Activated CD4-positive, alpha-beta T cell treated with anti-CD3 and anti-CD28 coated beads, Interleukin-2, amount 50 U/mL, for 16 hours (primary cell): ENCODE measurements at regions not wholly inside any gene's neighbourhood (a gene's known extent, or its start where the extent isn't known, plus 50 kb on each side); places are given as distances from the start of the nearest gene placed in this dataset.

Source experiments
- DNase-seq: peaks from one replicate; pipeline ENCODE4 v3.0.0-alpha.2; 2020

DNA sequence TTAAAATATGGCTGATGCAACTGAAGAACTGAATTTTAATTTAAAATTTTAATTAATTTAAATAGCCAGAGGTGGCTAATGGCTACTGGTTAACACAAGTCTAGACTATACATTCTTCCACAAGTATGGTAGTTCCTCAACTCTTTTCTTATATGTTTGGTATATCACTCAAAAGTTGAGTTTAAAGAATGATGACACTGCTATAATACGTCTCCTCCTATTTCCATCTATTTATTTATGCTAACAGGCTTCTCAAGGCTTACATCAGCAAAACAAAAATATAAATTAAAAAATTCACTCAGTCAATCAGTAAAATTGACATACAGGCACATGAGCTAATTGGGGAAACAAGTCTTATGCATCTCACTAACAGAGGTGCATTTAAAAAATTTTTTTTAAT, 227.9 kb upstream of the PMFBP1 start:
- DNase-seq: no peak

DNA sequence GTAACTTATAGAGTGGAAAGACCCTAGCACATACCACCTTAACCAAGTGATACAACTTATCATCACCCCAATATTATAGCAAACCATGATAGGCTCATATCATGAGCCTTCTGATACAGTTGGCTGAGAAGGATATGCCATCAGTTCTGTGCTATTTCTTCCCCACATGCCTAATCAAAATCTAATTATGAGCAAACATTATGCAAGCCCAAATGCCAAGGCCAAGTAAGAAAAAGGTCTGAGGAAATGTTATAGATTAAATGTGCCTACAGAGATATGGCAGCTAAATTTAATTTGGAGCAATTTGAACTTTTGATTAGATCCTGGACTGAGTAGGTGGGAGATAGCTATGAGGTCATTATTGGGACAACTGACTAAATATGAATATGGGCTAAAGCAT, 225.9 kb upstream of the PMFBP1 start:
- no peak for DNase-seq

DNA sequence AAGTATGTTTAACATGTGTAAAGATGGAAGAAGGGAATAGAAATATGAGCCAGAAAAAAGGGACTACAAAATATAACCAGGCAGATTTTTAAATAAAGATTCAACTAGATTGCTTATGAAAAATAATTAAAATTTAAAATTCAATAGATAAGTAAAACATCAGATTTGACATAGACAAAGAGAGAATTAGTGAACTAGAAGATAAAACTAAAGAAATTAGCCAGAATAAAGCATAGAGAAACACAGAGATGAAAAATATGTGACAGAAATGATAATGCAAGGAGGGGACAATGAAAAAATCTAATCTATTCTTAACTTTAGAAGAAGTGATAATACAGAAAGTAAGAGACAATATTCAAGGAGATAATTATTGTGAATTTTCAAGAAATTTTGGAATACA, 222.6 kb upstream of the PMFBP1 start:
- DNase-seq: no peak

DNA sequence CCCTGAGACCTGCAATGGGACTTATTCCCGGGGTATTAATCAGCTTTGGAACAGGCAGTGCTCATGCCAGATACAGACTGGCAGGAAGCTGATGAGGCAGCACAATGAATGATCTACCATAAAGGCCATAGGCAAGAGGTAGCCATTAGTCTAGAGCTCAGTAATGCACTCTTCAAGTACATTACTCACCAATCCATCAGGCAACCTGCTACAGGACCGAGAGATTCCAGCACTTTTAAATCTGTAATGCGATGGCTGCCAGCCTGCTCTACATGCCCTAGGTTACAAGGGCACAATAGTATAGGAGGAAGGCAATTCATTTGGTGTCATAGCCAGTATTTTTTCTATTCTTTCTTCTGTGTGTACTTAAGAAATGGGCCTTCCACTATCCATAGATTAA, 217.8 kb upstream of the PMFBP1 start:
- no peak for DNase-seq

DNA sequence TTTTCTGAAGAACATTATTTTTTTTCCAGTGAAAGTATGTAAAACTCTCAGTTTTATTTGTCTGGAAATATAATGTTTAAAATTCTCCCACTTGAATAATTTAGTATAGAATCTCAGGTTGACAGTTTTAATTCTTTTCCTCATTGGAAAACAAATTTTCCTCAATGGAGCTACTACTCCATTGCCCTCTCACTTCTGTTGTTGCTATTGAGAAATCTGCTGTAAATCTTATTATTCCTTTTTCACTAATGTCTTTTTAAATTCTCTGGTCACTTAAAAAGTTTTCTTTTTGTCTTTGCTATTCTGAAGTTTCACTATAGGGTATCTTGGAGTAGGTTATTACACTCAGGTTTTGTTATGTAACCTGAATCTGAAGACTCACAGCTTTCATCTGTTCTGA, 216.1 kb upstream of the PMFBP1 start:
- DNase-seq: no peak

DNA sequence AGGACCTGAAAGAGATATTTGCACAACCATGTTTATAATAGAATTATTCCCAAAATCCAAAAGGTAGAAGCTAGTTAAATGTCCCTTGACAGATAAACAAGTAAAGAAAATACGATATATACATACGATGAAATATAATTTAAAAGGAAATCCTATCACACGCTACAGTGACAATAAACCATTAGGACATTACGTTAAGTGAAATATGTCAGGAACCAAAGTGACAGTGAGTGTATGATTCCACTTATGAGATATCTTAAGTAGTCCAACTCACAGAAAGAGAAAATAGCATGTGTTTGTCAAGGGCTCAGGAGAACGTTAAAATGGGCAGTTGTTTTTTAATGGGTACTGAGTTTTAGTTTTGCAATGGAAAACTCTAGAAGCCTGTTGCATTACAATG, 212.7 kb upstream of the PMFBP1 start:
- no peak for DNase-seq

DNA sequence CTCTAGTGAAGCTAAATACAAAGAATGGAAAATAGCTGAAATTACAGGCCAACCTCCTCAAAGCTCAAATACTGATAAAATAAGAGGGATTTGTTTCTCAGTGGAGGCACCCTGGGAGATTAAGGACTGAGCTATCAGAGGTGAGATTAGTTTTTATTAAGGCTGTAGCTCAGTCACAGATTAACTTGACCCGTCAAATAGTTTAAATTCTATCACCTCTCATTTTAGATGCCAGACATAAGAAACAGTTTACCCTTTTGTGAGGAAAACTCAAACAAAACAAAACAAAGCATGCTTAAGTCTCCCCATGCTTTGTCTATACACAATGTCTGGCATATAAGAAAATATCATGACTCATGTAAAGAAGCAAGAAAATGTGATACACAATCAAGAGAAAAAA, 208.3 kb upstream of the PMFBP1 start:
- no peak for DNase-seq

DNA sequence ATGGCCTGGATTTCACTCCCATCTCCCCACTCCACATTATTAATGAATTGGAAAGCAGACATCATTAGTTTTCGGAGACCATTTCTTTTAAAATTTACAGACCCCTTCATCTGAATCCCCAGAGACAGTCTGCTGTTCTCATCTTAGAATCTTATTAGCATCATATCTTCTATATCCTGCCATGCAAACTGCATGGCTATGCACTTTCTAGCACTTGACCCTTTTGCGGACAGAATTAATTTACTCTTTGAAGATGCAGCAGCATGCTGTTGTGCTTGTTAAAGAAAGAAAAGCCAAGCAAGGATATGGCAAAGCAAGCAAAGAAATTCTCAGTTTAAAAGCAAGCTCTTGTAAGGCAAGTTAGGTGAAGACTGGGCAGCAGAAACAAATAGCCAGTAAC, 201.2 kb upstream of the PMFBP1 start:
- no peak for DNase-seq

DNA sequence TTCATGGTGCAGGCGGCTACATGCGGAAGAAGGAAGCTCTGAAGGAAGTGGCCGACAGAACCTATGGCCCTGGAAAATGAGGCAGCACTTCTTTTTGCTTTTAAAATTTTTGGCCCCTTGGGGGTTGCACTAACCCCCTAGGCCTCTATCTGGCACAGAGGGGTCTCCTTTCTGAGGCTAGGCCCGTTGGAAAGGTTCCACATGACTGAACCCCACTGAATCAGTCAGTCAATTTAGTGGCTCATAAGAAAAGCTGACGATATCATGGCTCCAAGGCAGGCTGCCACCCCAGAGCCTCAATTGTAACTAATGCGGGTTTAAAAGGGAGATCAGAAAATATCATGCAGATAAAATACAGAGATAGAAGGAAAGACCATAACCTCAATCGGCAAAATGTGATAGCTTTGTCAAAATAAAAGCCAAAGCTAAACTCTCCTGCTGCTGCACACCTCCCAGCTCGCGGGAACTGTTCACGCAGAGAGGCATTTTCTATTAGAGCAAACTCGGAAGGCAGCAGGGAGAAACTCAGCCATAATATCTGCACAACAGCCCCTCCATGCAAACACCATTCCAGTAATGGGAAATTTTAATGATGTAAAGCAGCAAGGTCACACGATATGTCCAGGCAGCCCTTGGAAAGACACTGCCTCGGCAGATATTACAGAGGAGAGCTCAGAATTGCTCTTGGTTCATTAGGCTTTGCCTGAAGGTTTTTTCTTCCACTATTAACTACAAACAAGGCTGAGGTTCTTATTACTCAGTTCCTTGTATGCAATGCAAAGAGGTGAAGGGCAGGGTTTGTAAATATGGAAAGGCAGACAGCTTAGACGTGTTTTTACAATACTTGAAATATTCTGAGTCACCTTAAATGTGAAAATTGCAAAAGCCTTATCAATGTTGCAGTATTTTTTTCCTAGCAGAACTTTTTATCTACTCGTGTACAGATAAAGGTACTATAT, 200.4 kb upstream of the PMFBP1 start:
- no peak for DNase-seq

DNA sequence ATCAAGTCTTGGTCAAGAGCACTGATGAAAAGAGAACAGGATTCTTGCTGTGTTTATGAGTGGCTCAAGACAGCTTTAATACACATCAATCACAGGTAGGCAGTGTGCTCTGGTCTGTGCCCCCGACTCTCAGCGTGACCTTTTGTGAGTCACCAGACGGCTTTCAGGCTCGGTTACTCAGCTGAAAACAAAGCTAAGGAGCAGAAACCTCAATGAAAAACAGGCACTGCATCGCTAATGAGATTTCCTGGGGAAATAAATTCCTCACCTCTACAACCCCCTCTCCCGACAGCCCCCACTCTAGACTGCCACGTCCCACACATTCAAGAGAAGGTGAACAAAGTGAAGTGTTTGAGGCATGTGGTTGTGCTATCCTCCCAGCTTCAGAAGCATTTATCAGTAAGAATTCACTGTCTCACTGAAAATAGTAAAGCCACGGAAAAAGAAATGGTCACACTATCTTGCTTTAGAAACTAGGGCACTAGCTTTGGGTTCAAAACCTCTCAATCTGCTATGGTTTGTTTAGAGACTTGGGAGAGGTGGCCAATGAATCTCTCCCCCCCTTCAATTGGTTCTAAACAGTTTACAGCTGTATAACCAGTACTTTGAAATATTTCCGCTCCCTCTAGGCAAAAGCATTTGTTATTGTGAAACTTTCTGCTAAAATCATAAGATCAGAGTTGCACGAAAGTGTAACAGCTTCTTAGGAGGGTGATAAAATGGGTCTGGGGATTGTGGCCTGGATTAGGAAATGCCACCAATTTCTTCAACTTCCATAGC, 199.5 kb upstream of the PMFBP1 start:
- DNase-seq: no peak

DNA sequence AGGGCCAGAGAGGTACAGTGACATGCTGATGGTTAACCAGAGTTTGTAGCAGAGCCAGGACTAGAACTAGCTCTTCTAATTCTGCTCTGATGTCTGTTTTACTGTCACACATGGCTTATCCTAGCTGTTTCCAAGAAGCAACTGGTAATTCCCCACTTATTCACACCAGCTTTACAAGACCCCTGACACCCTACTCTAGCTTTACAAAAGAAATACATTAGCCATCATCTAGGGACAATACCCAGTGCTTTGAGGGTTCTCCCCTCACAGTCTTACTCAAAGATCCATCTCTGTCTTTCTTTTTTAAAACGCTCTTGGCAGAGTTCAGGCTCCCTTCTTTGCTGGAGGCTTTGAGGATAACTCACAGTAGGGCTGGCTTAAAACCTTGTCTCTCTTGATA, 197.3 kb upstream of the PMFBP1 start:
- DNase-seq: no peak

DNA sequence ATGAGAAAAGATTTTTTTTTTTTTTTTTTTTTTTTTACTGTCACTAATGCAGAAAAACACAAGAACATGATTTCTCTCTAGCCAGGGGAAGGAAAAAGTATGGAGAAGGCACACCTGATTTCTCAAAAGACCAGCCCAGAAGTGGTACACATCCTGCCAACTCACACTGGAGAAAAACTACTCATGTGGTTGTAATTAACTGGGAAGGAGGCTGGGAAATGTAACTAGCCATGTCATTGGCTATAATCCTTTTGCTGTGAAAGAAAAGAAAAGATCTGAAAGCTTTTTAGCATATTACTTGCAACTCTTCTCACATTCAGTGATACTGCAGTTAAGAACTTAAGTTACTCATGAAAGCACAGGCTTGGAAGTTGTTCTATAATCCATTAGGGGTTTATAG, 195.9 kb upstream of the PMFBP1 start:
- DNase-seq: no peak

DNA sequence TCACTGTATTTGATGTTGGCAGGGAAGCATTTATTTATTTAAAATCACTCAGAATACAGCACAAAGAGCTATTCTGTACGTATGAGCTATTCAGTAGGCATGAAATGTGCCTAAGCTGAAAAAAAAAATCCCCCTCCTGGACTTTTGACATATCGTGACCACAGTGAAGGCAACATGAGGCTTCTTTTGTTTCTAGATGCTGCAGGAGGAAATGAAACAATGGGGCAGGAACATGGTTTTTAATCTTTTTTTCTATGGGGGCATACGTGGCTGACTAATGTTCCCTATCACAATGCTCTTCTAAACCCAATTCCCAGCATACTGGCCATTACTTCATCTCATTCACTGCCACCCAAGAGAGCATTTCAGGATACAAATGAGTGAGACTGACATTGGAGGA, 191.0 kb upstream of the PMFBP1 start:
- DNase-seq: no peak

DNA sequence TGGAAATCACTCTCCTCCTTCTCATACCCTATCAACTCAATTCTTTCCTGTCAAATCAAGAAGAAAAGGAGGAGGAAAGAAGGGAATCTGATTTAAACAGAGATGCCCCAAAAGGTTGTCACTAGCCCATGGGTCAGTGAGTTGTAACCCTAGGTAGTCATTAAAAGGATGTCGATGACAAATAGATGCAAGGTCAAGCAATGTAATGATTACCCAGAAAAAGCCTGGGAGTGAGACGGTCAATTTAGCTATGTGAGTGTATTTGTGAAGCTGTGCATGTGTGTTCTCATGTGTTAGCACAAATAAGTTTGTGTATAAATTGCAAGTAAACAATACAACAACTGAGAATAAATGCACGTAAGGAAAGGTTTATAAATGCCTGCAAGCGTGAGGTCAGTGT, 190.5 kb upstream of the PMFBP1 start:
- no peak for DNase-seq

DNA sequence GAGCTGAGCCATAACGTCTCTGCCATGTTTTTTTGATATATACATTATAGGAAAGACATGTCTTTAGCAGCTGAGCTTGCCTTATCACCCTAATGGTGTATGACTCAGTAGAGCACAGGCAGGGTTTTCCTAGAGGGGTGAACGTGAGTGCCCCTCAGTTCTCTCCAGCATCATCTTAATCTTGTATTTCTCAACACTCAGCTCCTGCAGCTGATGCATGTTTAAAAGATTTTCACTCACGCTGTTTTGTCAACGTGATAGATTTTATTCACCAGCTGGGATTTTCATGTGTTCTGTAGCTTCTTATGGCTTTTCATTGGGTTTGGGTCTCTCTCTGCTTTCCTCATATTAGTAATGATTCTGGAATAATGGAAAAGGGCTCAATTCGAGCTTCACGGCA, 186.0 kb upstream of the PMFBP1 start:
- no peak for DNase-seq

DNA sequence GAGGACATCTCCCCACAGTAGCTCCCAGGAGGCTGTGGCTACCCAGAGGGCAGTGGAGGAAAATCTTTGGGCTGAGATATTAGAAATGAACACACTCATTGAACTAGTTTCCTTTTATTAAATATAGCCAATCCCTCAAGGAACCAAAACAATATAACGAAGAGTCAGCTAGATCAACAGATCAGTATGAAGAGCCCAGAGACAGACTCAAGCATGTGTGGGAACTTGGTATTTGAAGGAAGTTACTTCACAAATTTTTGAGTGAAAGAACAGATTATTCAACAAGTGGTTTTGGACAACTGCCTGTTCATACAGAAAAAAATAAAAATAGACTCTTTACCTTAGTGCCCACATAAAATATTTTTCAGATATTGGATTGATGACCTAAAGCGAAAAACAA, 183.6 kb upstream of the PMFBP1 start:
- DNase-seq: no peak

DNA sequence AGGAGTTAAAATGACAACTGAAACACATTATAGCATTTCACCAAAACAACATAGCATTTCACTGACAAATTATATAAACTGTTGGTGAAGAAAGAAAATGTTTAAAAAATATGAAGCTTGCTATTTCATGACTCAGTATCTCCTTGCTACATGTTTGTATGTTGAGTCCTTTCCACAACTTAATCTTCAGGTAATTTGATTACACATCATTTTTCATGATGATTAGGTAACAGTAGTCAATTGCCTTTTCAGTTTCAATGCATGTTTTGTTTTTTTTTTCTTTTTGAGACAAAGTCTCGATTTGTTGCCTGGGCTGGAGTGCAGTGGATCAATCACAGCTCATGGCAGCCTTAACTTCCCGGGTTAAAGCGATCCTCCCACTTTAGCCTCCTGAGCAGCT, 177.8 kb upstream of the PMFBP1 start:
- no peak for DNase-seq

DNA sequence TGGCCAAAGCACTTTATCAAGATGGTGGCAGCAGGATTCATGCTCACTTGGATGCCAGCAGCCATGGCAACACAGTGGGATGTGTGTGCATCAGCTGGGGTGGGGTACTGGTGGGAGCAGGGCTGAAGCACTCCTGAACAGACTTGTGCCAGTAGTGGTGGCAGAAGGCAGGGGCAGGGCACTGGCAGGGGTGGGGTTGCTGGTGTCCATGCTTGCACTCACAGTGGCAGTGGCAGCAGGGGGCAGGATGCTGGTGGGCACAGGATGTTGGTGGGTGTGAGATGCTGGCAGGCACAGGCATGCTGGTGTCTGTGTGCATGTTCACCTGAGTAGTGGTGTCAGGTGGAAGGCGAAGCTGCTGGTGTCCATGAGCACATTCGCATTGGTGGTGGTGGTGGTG, 161.0 kb upstream of the PMFBP1 start:
- no peak for DNase-seq

DNA sequence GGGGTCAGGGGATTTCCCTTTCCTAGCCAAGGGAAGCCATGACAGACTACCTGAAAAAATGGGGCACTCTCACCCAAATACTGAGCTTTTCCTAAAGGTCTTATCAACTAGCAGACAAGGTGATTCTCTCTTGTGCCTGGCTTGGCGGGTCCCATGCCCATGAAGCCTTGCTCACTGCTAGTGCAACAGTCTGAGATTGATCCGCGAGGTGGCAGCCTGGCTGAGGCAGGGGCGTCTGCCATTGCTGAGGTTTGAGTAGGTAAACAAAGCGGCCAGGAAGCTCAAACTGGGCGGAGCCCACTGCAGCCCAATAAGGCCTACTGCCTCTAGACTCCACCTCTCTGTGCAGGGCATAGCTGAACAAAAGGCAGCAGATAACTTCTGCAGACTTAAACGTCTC, 152.6 kb upstream of the PMFBP1 start:
- DNase-seq: no peak

DNA sequence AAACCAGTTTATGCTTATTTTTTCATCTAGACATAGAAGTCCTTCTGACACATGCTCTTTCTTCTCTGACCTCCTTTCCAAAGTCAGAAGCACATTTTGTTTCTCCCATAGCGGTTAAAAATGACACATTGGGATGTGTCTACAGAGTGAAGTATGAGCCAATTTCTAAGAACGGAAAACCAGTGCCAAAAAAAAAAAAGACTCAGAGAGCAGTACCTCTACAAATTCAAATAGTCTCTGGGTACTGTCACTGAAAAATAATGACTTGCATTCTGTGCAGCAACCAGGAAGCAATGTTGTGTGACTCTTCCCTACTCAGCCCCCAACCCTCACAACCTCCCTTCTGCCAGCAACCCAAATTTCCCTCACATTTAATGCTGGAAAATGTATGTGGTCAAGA, 145.5 kb upstream of the PMFBP1 start:
- no peak for DNase-seq

DNA sequence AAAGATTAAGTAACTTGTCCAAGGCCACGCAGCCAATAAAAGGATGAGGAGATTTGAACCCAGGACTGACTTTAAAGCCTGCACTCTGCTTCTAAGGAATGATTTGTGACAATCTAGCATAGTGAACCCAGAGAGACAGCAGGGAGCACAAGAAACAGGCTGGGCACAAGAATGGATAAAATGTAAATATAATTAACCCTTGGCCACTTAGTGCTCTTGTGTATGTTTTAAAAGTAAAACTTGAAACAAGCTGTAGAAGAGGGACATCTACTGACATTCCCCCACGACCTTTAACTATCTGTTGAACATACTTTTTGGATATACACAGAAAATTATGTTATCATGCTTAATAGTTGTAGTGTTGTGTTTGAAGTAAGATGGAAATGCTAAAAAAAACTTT, 141.9 kb upstream of the PMFBP1 start:
- DNase-seq: no peak

DNA sequence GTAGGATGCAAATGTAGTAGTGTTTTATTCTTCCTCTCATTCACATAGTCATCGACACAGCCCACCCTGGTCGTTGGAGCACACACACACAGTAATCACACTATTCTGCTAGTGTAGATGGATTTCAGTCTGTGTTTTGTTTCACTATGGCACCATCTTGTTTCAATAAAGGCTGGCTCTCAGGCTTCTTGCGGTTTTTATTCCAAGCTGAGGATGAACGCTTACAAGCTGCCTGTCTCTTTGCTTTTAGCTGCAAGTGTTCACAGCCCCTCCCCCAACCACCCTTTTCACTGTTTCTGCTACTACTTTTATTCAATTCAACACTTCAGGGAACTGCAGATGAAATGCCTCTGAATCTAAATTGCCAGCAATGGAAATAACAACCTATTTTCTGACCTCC, 140.9 kb upstream of the PMFBP1 start:
- no peak for DNase-seq

DNA sequence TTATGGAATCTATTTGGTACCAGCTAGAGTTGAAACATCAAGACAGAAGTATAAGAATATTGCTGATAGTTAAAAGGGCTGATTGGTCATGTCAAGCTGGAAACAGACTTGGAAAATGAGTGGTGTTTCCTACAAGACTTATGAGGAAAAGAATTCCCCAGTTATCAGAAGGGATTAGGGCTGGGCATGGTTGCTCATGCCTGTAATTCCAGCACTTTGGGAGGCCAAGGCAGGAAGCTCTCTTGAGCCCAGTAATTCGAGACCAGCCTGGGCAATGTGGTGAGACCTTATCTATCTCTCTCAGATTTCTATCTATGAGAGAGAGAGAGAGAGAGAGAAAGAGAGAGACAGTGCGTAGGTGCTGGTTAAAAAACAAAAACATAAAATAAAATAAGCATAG, 139.5 kb upstream of the PMFBP1 start:
- no peak for DNase-seq

DNA sequence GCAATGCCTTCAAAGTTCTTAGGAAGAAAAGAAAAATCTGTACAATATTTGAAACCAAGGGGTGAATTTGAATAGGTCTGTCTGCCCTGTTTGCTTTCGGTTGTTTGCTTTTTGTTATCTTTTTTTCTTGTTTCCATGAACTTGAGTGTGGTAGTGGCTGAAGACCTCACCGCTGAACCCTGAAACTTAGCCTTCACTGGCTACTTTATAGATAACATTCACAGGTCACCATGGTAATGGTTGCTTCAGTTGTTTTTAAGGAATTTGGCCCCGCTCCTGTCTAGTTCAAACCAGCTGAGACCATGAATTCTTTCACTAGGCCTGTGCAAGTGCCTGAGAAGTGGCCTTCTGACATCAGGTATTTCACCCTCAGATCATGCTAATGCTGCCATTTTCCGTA, 137.0 kb upstream of the PMFBP1 start:
- no peak for DNase-seq
